NOMO-1 (cell line): ENCODE measurements at regions not wholly inside any gene's neighbourhood (a gene's known extent, or its start where the extent isn't known, plus 50 kb on each side); places are given as distances from the start of the nearest gene placed in this dataset.

ENCODE experiments used
- DNase-seq, 2 experiments: peaks; one replicate each; lab custom pipeline; 2025; ENCODE audit not compliant: unreplicated experiment in 2 of 2; lab: John Stamatoyannopoulos, UW

- no peak for DNase-seq
These were observed 189.5 kb downstream of the TTC8 start for GRCh38 chr14:89013698-89014568.

- DNase-seq, result peak; percentile 27 to 59
These were observed 190.1 kb downstream of the TTC8 start for GRCh38 chr14:89014569-89014850.

GRCh38 chr14:89015016-89015415, 190.6 kb downstream of the TTC8 start:
- no peak for DNase-seq

- no peak for DNase-seq
These were observed 193.0 kb downstream of the TTC8 start for GRCh38 chr14:89017417-89017816.

GRCh38 chr14:89022274-89022673, 197.8 kb downstream of the TTC8 start:
- DNase-seq, result no peak

- DNase-seq, result no peak
These were observed 200.2 kb downstream of the TTC8 start for GRCh38 chr14:89024691-89025090.

- DNase-seq, result peak; percentile 40 to 79
These were observed 201.2 kb downstream of the TTC8 start for GRCh38 chr14:89025561-89026236.

- DNase-seq, result peak; percentile 5 to 66
These were observed 202.8 kb downstream of the TTC8 start for GRCh38 chr14:89027097-89027740.

- DNase-seq, result no peak
These were observed 204.1 kb downstream of the TTC8 start for GRCh38 chr14:89028462-89029134.

- DNase-seq, result no peak
These were observed 205.7 kb downstream of the TTC8 start for GRCh38 chr14:89029961-89030694.

- no peak for DNase-seq
These were observed 206.5 kb downstream of the TTC8 start for GRCh38 chr14:89030921-89031320.

- no peak for DNase-seq
These were observed 207.7 kb downstream of the TTC8 start for GRCh38 chr14:89032086-89032649.

- DNase-seq, result no peak
These were observed 209.3 kb downstream of the TTC8 start for GRCh38 chr14:89033756-89034155.

GRCh38 chr14:89036371-89036770, 211.9 kb downstream of the TTC8 start:
- peak; percentile 39 to 71 for DNase-seq

- DNase-seq, result no peak
These were observed 212.6 kb downstream of the TTC8 start for GRCh38 chr14:89037065-89037464.

- DNase-seq, result no peak
These were observed 215.6 kb downstream of the TTC8 start for GRCh38 chr14:89040080-89040459.

- DNase-seq, result peak; percentile 53 to 62
These were observed 216.2 kb downstream of the TTC8 start for GRCh38 chr14:89040460-89041256.

- no peak for DNase-seq
These were observed 216.8 kb downstream of the TTC8 start for GRCh38 chr14:89041257-89041582.

GRCh38 chr14:89042021-89042420, 217.6 kb downstream of the TTC8 start:
- no peak for DNase-seq

- no peak for DNase-seq
These were observed 228.9 kb downstream of the TTC8 start for GRCh38 chr14:89053303-89053702.
